DND-41 (cell line): ENCODE measurements at regions not wholly inside any gene's neighbourhood (a gene's known extent, or its start where the extent isn't known, plus 50 kb on each side); places are given as distances from the start of the nearest gene placed in this dataset.
"Not testable (repeated sequence)": the region's sequence is repeated elsewhere in the genome, so short reads cannot be mapped to it uniquely, and the experiment has no call there.

ENCODE experiments used
- ATAC-seq: fragments of 200-7000 bp; cut with Tn5 transposase; 3 replicates; pipeline ENCODE4 v1.9.1; 2021; ENCODE audit warnings: low read depth; ENCODE audit not compliant: insufficient read depth
- DNase-seq: peaks from one replicate; pipeline ENCODE4 v3.0.0-alpha.2; 2020
- H2AFZ ChIP-seq: 2 replicates; pipeline ENCODE4 v1.6.0; 2012; ENCODE audit warnings: low read depth, low read length
- H3K27ac ChIP-seq: 2 replicates; pipeline ENCODE4 v1.5.1; 2012; ENCODE audit warnings: low read length, inconsistent platforms
- H3K27me3 ChIP-seq: fragments of 200-600 bp; sonication (generic); 2 replicates; pipeline ENCODE4 v1.6.0; 2012; ENCODE audit warnings: low read length, mild to moderate bottlenecking, inconsistent platforms; ENCODE audit not compliant: insufficient read depth, poor library complexity
- H3K36me3 ChIP-seq: 2 replicates; pipeline ENCODE4 v1.5.1; 2012; ENCODE audit warnings: low read length, inconsistent platforms; ENCODE audit not compliant: insufficient read depth
- H3K4me1 ChIP-seq: 2 replicates; pipeline ENCODE4 v1.5.1; 2012; ENCODE audit warnings: mild to moderate bottlenecking, low read length; ENCODE audit not compliant: insufficient read depth
- H3K4me2 ChIP-seq: 2 replicates; pipeline ENCODE4 v1.6.0; 2012; ENCODE audit warnings: mild to moderate bottlenecking, moderate library complexity, low read length, inconsistent platforms; ENCODE audit not compliant: insufficient read depth
- H3K4me3 ChIP-seq, 2 experiments: fragments of 200-600 bp in 1 of 2; shearing (Covaris generic) in 1 of 2; 2 replicates each; pipeline ENCODE4 v1.5.1; 2012 to 2016; ENCODE audit warnings: inconsistent platforms in 2 of 2, low read length in 2 of 2, mild to moderate bottlenecking in 2 of 2, low read depth in 1 of 2, moderate library complexity in 1 of 2
- H3K79me2 ChIP-seq: 2 replicates; pipeline ENCODE4 v1.6.0; 2012; ENCODE audit warnings: low read length, inconsistent platforms; ENCODE audit not compliant: insufficient read depth
- H3K9ac ChIP-seq: 2 replicates; pipeline ENCODE4 v1.6.0; 2012; ENCODE audit warnings: low read depth, mild to moderate bottlenecking, inconsistent platforms, low read length, moderate library complexity
- H3K9me3 ChIP-seq: 2 replicates; pipeline ENCODE4 v1.5.1; 2012; ENCODE audit warnings: low read length, moderate library complexity, mild to moderate bottlenecking, inconsistent platforms; ENCODE audit not compliant: insufficient read depth, severe bottlenecking
- H4K20me1 ChIP-seq: 2 replicates; pipeline ENCODE4 v1.6.0; 2012; ENCODE audit warnings: low read length; ENCODE audit not compliant: insufficient read depth
- EZH2 ChIP-seq: IDR thresholded peaks from 3 replicates; pipeline ENCODE4 v1.6.1; 2012; ENCODE audit warnings: borderline replicate concordance, low read depth, mild to moderate bottlenecking, moderate library complexity, low read length, inconsistent platforms; ENCODE audit not compliant: severe bottlenecking
- TF ChIP-seq, protein P1 (sequence below): IDR thresholded peaks from 2 replicates; pipeline ENCODE4 v1.5.1; 2012; ENCODE audit warnings: borderline replicate concordance, low read length, moderate library complexity, mild to moderate bottlenecking; ENCODE audit not compliant: poor library complexity, severe bottlenecking; ENCODE audit errors: extremely low read depth

DNA sequence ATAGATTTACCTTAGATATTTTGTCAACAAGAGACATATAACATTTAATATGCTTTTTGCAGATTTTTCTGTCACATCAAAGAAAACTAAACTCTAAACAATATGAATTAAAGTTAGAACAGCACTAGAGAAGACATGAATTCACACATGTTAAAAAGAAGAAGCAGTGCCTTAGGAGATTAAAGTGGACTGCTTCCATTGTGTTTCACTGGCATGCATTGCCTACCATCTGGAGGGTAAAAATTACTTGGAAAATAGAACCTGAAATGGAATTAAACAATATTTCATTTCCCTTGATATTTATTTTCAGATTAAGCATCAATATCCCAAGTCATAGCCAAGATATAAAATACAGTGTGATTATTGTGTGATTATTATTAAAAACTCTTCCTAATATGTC is 319.4 kb upstream of the CDH18 start:
- DNase-seq (no peak), ATAC-seq (no peak)
- no peaks in the 10 kb centered on the region for H4K20me1 ChIP-seq
- TF ChIP-seq, protein P1, sequence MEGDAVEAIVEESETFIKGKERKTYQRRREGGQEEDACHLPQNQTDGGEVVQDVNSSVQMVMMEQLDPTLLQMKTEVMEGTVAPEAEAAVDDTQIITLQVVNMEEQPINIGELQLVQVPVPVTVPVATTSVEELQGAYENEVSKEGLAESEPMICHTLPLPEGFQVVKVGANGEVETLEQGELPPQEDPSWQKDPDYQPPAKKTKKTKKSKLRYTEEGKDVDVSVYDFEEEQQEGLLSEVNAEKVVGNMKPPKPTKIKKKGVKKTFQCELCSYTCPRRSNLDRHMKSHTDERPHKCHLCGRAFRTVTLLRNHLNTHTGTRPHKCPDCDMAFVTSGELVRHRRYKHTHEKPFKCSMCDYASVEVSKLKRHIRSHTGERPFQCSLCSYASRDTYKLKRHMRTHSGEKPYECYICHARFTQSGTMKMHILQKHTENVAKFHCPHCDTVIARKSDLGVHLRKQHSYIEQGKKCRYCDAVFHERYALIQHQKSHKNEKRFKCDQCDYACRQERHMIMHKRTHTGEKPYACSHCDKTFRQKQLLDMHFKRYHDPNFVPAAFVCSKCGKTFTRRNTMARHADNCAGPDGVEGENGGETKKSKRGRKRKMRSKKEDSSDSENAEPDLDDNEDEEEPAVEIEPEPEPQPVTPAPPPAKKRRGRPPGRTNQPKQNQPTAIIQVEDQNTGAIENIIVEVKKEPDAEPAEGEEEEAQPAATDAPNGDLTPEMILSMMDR: no peak
- TF ChIP-seq EZH2: no peak
- no peak overlapping the region for H3K27ac ChIP-seq
- H3K36me3 ChIP-seq: no peaks in the 10 kb centered on the region
- H3K9me3 ChIP-seq: no peaks in the 10 kb centered on the region
- H3K9ac ChIP-seq: no peak overlapping the region
- H3K4me3 ChIP-seq: no peak overlapping the region
- H3K4me1 ChIP-seq: no peaks in the 10 kb centered on the region
- no peak overlapping the region for H3K4me2 ChIP-seq
- no peaks in the 10 kb centered on the region for H3K79me2 ChIP-seq
- no peaks in the 10 kb centered on the region for H3K27me3 ChIP-seq
- no peak overlapping the region for H2AFZ ChIP-seq

DNA sequence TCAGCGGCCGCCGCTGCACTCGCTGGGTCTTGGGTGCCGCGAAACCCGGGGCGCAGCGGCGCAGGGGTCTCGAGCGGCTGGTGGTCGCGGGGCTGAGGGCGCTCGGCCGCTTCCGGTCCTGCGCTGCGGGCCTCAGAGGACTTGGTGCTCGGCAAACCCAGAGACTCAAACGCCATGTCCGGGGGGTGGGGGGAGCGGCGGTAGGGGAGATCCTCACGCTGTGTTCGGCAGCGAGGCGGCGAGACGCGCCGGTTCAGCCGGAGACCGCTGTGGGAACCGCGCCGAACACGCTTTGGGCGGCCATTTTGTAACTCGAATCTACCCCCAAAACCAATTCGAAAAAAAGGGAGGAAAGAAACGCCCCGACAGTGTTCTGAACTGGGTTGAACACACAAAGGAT is 317.5 kb upstream of the CDH18 start:
- H3K36me3 ChIP-seq: no peaks in the 10 kb centered on the region
- no peak overlapping the region for H3K4me3 ChIP-seq
- no peaks in the 10 kb centered on the region for H3K4me1 ChIP-seq
- H3K27ac ChIP-seq: no peak overlapping the region
- ATAC-seq (no peak), DNase-seq (no peak)
- no peak for TF ChIP-seq EZH2
- TF ChIP-seq, protein P1: no peak
- no peak overlapping the region for H3K4me2 ChIP-seq
- no peaks in the 10 kb centered on the region for H4K20me1 ChIP-seq
- no peak overlapping the region for H2AFZ ChIP-seq
- no peaks in the 10 kb centered on the region for H3K79me2 ChIP-seq
- no peaks in the 10 kb centered on the region for H3K27me3 ChIP-seq
- H3K9me3 ChIP-seq: no peaks in the 10 kb centered on the region
- H3K9ac ChIP-seq: no peak overlapping the region

DNA sequence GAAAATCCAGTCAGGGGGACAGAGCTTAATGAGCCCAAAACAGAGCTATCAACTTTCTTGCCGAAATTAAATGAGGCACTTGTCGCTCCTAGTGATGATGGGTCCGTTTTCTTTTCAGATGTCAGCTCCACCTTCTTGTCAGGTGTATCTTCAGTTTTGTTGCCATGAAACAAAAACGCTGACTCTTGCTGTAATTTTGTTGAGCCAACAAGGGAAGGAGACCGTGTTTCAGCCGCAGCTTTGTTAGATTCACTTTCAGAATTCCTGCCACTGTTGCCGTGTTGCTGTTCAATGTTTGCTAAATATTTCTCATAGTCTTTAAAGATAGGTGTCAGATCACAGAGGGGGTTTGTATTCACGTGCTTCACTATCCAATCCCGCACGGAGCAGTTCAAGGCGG is 316.6 kb upstream of the CDH18 start:
- DNase-seq, H3K4me3 ChIP-seq, H2AFZ ChIP-seq, H3K27ac ChIP-seq, H4K20me1 ChIP-seq, H3K9ac ChIP-seq, H3K36me3 ChIP-seq, H3K9me3 ChIP-seq, H3K79me2 ChIP-seq, H3K4me2 ChIP-seq, ATAC-seq, H3K4me1 ChIP-seq, H3K27me3 ChIP-seq: not testable (repeated sequence)

DNA sequence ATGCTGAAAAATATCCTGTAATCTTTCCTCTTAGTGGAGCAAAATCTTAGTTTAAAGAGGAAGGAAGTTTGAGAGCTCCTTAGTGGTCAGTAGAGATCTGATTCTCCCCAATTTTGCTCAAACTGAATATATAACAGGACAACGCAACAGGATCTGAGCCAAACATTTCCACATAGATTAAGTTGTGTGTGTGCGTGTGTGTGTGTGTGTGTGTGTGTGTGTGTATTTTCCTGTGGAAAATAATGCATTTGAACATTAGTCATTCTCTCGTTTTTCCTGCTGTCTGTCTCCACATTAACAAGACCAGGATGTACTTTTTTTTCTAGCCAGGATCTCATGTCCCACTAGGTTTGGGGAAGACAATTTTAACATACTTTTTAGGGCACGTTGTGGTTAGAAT is 312.1 kb upstream of the CDH18 start:
- Histone ChIP-seq H3K9me3 (no peaks in the 10 kb centered on the region), H3K4me2 (no peak overlapping the region), H4K20me1 (no peaks in the 10 kb centered on the region), H3K27me3 (no peaks in the 10 kb centered on the region), H3K4me3 (no peak overlapping the region), H3K36me3 (no peaks in the 10 kb centered on the region), H3K9ac (no peak overlapping the region), H3K4me1 (no peaks in the 10 kb centered on the region), H2AFZ (no peak overlapping the region), H3K79me2 (no peaks in the 10 kb centered on the region), H3K27ac (no peak overlapping the region)
- DNase-seq (no peak), ATAC-seq (no peak)
- TF ChIP-seq, protein P1: no peak
- no peak for TF ChIP-seq EZH2
